Lower lobe of right lung (tissue), 2 donors: ENCODE measurements at regions not wholly inside any gene's neighbourhood (a gene's known extent, or its start where the extent isn't known, plus 50 kb on each side); places are given as distances from the start of the nearest gene placed in this dataset.

ENCODE experiments used
- ATAC-seq, 2 donors: fragments of 200-7000 bp; cut with Tn5 transposase; one replicate each; pipeline ENCODE4 v1.9.1; 2020 to 2022; ENCODE audit warnings: mild to moderate bottlenecking in 2 of 2, moderate library complexity in 2 of 2
- DNase-seq: peaks from one replicate; pipeline ENCODE4 v3.0.0-alpha.2; 2020
- H3K27ac ChIP-seq: fragments of 200-600 bp; one replicate; pipeline ENCODE4 v1.8.0; 2022
- H3K27me3 ChIP-seq: fragments of 200-600 bp; one replicate; pipeline ENCODE4 v1.8.0; 2022; ENCODE audit warnings: low read depth
- H3K36me3 ChIP-seq: fragments of 200-600 bp; one replicate; pipeline ENCODE4 v1.8.0; 2022; ENCODE audit warnings: mild to moderate bottlenecking
- H3K4me1 ChIP-seq: fragments of 200-600 bp; one replicate; pipeline ENCODE4 v1.8.0; 2022
- H3K4me3 ChIP-seq: fragments of 200-600 bp; one replicate; pipeline ENCODE4 v1.8.0; 2022; ENCODE audit warnings: mild to moderate bottlenecking
- H3K9me3 ChIP-seq: fragments of 200-600 bp; one replicate; pipeline ENCODE4 v1.8.0; 2022
- CTCF ChIP-seq: fragments of 200-600 bp; IDR thresholded peaks from one replicate; pipeline ENCODE4 v1.8.0; 2022; ENCODE audit warnings: antibody characterized with exemption, mild to moderate bottlenecking
- intact Hi-C: fragments of 100-400 bp; cut with DNase I; formaldehyde crosslinking; loops from one replicate; pipeline ENCODE4 v1.11.0; 2022
- donor health status: DM: no; HTN: yes; CAD: no; lungs with severe emphysema.

- Histone ChIP-seq H3K36me3 (no peaks in the 10 kb centered on the region), H3K27ac (no peak overlapping the region), H3K4me3 (no peak overlapping the region), H3K27me3 (no peaks in the 10 kb centered on the region), H3K9me3 (no peaks in the 10 kb centered on the region), H3K4me1 (no peaks in the 10 kb centered on the region)
- intact Hi-C loops, result no loop called here
- DNase-seq, result no peak
- no peak for ATAC-seq
- TF ChIP-seq CTCF, result no peak
Observed at GRCh38 chr3:180321534-180321933, 280.4 kb upstream of the TTC14 start.

GRCh38 chr3:180322829-180323228 lies 279.1 kb upstream of the TTC14 start:
- no peak for ATAC-seq
- no peaks in the 10 kb centered on the region for H3K9me3 ChIP-seq
- intact Hi-C loops, result no loop called here

DNA sequence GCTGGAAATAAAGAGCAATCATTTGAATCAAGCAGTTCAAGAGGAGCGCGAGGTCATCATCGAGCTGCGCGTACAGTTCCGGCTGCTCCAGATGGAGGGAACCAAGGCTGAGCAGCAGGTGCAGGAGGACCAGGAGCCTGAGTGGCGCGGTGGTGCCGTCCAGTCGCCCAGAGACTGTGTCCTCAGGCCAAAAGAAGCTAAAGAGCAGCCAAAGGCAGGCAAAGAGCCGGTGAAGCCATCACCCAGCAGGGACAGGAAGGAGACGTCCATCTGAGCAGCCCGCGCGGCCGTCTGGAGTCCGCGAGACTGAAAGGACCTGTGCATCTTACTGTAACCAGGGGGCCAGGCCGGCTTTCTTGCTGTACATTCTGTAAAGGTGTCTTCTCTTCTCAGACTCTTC lies 277.2 kb upstream of the TTC14 start:
- no peak for ATAC-seq
- H3K4me3 ChIP-seq, result no peak overlapping the region
- peak; percentile 40 for DNase-seq
- H3K36me3 ChIP-seq, result no peaks in the 10 kb centered on the region
- no peaks in the 10 kb centered on the region for H3K27me3 ChIP-seq
- intact Hi-C loops, result no loop called here
- TF ChIP-seq CTCF, result no peak
- H3K9me3 ChIP-seq, result no peaks in the 10 kb centered on the region
- no peak overlapping the region for H3K27ac ChIP-seq
- H3K4me1 ChIP-seq, result no peaks in the 10 kb centered on the region

More at GRCh38 chr3:180322829-180323228, 279.1 kb upstream of the TTC14 start:
- TF ChIP-seq CTCF, result no peak
- Histone ChIP-seq H3K4me3 (no peak overlapping the region), H3K36me3 (no peaks in the 10 kb centered on the region), H3K27ac (no peak overlapping the region), H3K4me1 (no peaks in the 10 kb centered on the region), H3K27me3 (no peaks in the 10 kb centered on the region)
- no peak for DNase-seq

DNA sequence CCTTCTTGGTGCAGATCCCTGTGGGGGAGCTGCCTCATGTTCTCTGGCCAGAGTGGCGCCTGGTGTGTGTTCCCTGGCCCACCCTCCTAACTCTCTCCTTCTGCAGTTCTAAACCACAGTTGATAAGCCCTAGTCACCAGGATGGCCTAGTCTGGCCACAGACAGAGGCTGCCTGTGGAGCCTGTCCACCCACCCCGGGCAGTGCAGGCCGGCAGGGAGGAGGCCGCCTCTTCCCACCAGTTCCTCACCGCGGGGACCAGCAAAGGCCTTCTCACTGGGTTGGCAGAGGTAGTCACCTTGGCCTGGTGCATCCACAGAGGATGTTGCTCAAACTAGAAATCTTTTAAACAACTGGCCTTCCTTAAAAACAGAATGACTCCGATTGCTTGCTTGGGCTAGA lies 276.4 kb upstream of the TTC14 start:
- H3K4me3 ChIP-seq, result no peak overlapping the region
- peak; percentile 37 for DNase-seq
- no peaks in the 10 kb centered on the region for H3K27me3 ChIP-seq
- H3K9me3 ChIP-seq, result no peaks in the 10 kb centered on the region
- H3K4me1 ChIP-seq, result no peaks in the 10 kb centered on the region
- H3K36me3 ChIP-seq, result no peaks in the 10 kb centered on the region
- H3K27ac ChIP-seq, result no peak overlapping the region
- ATAC-seq, result no peak
- no peak for TF ChIP-seq CTCF
- intact Hi-C loops, result no loop called here

- Histone ChIP-seq H3K27ac (no peak overlapping the region), H3K27me3 (no peaks in the 10 kb centered on the region), H3K9me3 (no peaks in the 10 kb centered on the region), H3K36me3 (no peaks in the 10 kb centered on the region), H3K4me1 (no peaks in the 10 kb centered on the region), H3K4me3 (no peak overlapping the region)
- ATAC-seq (no peak), DNase-seq (no peak)
- TF ChIP-seq CTCF, result no peak
- intact Hi-C loops, result no loop called here
Observed at GRCh38 chr3:180325958-180326357, 276.0 kb upstream of the TTC14 start.

DNA sequence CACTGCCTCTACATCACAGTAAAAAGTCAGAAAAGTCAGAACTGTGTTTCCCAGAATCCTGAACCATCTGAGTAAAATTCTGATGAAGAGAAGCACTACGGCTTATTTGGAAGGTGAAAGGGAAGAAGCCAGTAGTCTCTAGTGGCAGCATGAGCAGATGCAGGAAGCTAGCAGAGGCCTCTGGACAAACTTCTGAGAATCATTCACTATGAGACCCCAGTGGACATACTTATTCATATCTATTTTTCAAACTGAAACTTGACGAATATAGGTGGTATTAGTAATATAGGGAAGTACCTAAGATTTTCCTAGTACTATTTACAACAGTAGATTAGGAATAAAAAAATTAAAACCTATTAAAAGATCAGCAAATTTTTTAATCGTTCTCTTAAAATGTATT lies 272.8 kb upstream of the TTC14 start:
- no peak for DNase-seq
- H3K4me3 ChIP-seq, result no peak overlapping the region
- ATAC-seq, result no peak
- H3K27ac ChIP-seq, result no peak overlapping the region
- no peaks in the 10 kb centered on the region for H3K27me3 ChIP-seq
- intact Hi-C loops, result no loop called here
- H3K9me3 ChIP-seq, result no peaks in the 10 kb centered on the region
- TF ChIP-seq CTCF, result no peak
- H3K36me3 ChIP-seq, result no peaks in the 10 kb centered on the region
- no peaks in the 10 kb centered on the region for H3K4me1 ChIP-seq
